A673 (cell line): ENCODE measurements at regions not wholly inside any gene's neighbourhood (a gene's known extent, or its start where the extent isn't known, plus 50 kb on each side); places are given as distances from the start of the nearest gene placed in this dataset.

ENCODE experiments used
- BruUV-seq: library from RNA; stranded (reverse); fragments of 400-500 nt; replicated peaks from 2 replicates; lab custom pipeline; 2021; lab: Mats Ljungman, UMichigan
- CTCF ChIA-PET: fragments of 300-600 bp; sonication (Branson Sonifier 250); formaldehyde crosslinking; loops from one replicate; lab custom pipeline; 2022; ENCODE audit warnings: antibody characterized with exemption; lab: Charles Lee
- POLR2A ChIA-PET: fragments of 300-600 bp; sonication (Branson Sonifier 250); formaldehyde crosslinking; loops from one replicate; lab custom pipeline; 2022; ENCODE audit warnings: antibody characterized with exemption; ENCODE audit not compliant: low non-redundant PET; lab: Charles Lee
- DNase-seq: peaks from one replicate; pipeline ENCODE4 v3.0.0-alpha.2; 2015; ENCODE audit warnings: low spot score
- H3K27ac ChIP-seq: fragments of 200-600 bp; sonication (generic); 2 replicates; pipeline ENCODE4 v1.5.1; 2016; ENCODE audit warnings: mixed run types, low read depth, mild to moderate bottlenecking, mixed read lengths, antibody characterized with exemption, low read length; ENCODE audit not compliant: poor library complexity, severe bottlenecking
- H3K27me3 ChIP-seq: fragments of 200-600 bp; sonication (generic); replicated peaks from 2 replicates; pipeline ENCODE4 v1.6.1; 2017; ENCODE audit warnings: mixed run types, low read depth, mild to moderate bottlenecking, mixed read lengths, antibody characterized with exemption, low read length; ENCODE audit not compliant: insufficient read depth, poor library complexity
- H3K36me3 ChIP-seq: fragments of 200-600 bp; sonication (generic); 2 replicates; pipeline ENCODE4 v1.6.1; 2016; ENCODE audit warnings: mixed run types, mild to moderate bottlenecking, mixed read lengths, antibody characterized with exemption, low read length; ENCODE audit not compliant: insufficient read depth, poor library complexity, severe bottlenecking
- H3K4me1 ChIP-seq: fragments of 200-600 bp; sonication (generic); 2 replicates; pipeline ENCODE4 v1.6.1; 2017; ENCODE audit warnings: mixed run types, mild to moderate bottlenecking, mixed read lengths, antibody characterized with exemption, low read length; ENCODE audit not compliant: insufficient read depth, poor library complexity, severe bottlenecking
- H3K4me3 ChIP-seq: fragments of 200-600 bp; sonication (generic); 2 replicates; pipeline ENCODE4 v1.5.1; 2016; ENCODE audit warnings: low read depth, mixed run types, mild to moderate bottlenecking, mixed read lengths, low read length; ENCODE audit not compliant: poor library complexity, severe bottlenecking
- H3K9me3 ChIP-seq: fragments of 200-600 bp; sonication (generic); 2 replicates; pipeline ENCODE4 v1.6.1; 2016; ENCODE audit warnings: mixed run types, low read depth, mild to moderate bottlenecking, mixed read lengths, antibody characterized with exemption, low read length; ENCODE audit not compliant: poor library complexity, severe bottlenecking
- EZH2 ChIP-seq: fragments of 200-600 bp; sonication (generic); IDR thresholded peaks from 2 replicates; pipeline ENCODE4 v1.6.1; 2017; ENCODE audit warnings: borderline replicate concordance, low read depth, mild to moderate bottlenecking, mixed read lengths, antibody characterized with exemption, low read length; ENCODE audit not compliant: poor library complexity, severe bottlenecking
- intact Hi-C: fragments of 100-400 bp; cut with micrococcal nuclease; formaldehyde crosslinking; loops from one replicate; pipeline ENCODE4 v1.10.0; 2022; ENCODE audit not compliant: unreplicated experiment
- TF ChIP-seq, protein P1 (sequence below): fragments of 300-800, 200-600 bp; sonication (generic); conservative IDR thresholded peaks from 2 replicates; pipeline ENCODE4 v1.5.1; 2017; ENCODE audit warnings: low read depth, mild to moderate bottlenecking, antibody characterized with exemption, low read length, moderate library complexity, mixed read lengths

DNA sequence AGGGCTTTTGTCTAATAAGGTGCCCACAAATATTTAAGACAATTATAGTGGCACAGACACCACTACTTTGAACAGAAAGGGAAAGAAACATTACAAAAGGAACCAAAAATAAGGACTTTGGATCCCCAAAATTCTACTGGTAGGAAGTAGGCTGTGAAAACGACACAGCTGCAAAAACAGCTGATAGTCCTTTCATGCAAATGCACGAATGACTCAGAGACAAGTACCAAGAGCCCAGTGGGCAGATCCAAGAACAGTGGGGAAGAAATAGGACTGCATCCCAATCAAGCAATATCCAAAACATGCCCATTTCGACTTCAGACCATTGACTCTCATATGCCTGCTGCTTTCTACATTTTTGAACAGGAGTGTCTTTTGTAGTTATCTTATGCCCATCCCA is 269.4 kb upstream of the NBEA start:
- intact Hi-C loops, result no loop called here
- no peak for TF ChIP-seq EZH2
- TF ChIP-seq, protein P1, sequence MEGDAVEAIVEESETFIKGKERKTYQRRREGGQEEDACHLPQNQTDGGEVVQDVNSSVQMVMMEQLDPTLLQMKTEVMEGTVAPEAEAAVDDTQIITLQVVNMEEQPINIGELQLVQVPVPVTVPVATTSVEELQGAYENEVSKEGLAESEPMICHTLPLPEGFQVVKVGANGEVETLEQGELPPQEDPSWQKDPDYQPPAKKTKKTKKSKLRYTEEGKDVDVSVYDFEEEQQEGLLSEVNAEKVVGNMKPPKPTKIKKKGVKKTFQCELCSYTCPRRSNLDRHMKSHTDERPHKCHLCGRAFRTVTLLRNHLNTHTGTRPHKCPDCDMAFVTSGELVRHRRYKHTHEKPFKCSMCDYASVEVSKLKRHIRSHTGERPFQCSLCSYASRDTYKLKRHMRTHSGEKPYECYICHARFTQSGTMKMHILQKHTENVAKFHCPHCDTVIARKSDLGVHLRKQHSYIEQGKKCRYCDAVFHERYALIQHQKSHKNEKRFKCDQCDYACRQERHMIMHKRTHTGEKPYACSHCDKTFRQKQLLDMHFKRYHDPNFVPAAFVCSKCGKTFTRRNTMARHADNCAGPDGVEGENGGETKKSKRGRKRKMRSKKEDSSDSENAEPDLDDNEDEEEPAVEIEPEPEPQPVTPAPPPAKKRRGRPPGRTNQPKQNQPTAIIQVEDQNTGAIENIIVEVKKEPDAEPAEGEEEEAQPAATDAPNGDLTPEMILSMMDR, result no peak
- Histone ChIP-seq H3K4me1 (no peaks in the 10 kb centered on the region), H3K4me3 (no peak overlapping the region), H3K9me3 (no peaks in the 10 kb centered on the region), H3K27me3 (no peaks in the 10 kb centered on the region), H3K27ac (no peak overlapping the region), H3K36me3 (no peaks in the 10 kb centered on the region)
- DNase-seq, result no peak
- POLR2A ChIA-PET, result no interaction called here
- no TSS peak for BruUV-seq
- CTCF ChIA-PET, result no interaction called here

DNA sequence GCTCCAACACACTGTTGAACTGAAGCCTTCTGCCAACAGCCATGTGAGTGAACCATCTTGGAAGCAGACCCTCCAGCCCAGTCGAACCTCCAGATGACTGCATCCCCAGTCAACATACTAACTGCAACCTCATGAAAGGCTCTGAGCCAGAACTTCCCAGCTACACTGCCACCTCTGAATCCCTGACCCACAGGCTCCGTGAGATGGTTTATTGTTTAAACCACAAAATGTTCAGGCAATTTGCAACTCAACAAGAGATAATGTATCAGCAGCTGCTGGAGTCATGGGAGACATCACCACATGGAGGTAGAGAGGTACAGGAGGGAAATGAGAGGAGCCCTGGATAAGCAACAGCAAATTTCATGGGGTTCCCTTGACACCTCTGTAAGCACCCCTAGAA is 266.4 kb upstream of the NBEA start:
- no peaks in the 10 kb centered on the region for H3K27me3 ChIP-seq
- H3K4me3 ChIP-seq, result no peak overlapping the region
- no peak for DNase-seq
- no peak for TF ChIP-seq EZH2
- TF ChIP-seq, protein P1, result no peak
- intact Hi-C loops, result no loop called here
- no TSS peak for BruUV-seq
- H3K9me3 ChIP-seq, result no peaks in the 10 kb centered on the region
- no peak overlapping the region for H3K27ac ChIP-seq
- CTCF ChIA-PET, result no interaction called here
- POLR2A ChIA-PET, result no interaction called here
- H3K4me1 ChIP-seq, result no peaks in the 10 kb centered on the region
- H3K36me3 ChIP-seq, result no peaks in the 10 kb centered on the region

GRCh38 chr13:34678154-34678553 is 263.9 kb upstream of the NBEA start:
- CTCF ChIA-PET, result no interaction called here
- no peaks in the 10 kb centered on the region for H3K9me3 ChIP-seq
- H3K27ac ChIP-seq, result no peak overlapping the region
- H3K36me3 ChIP-seq, result no peaks in the 10 kb centered on the region
- no peak for DNase-seq
- no peaks in the 10 kb centered on the region for H3K27me3 ChIP-seq
- H3K4me1 ChIP-seq, result no peaks in the 10 kb centered on the region
- POLR2A ChIA-PET, result no interaction called here
- BruUV-seq, result no TSS peak
- no peak for TF ChIP-seq EZH2
- TF ChIP-seq, protein P1, result no peak
- intact Hi-C loops, result no loop called here
- H3K4me3 ChIP-seq, result no peak overlapping the region
